MM.1S (cell line): ENCODE measurements at regions not wholly inside any gene's neighbourhood (a gene's known extent, or its start where the extent isn't known, plus 50 kb on each side); places are given as distances from the start of the nearest gene placed in this dataset.

Experiments
- EZH2 ChIP-seq: fragments of 300-600 bp; sonication (generic); optimal IDR thresholded peaks from 2 replicates; pipeline ENCODE3; 2017; ENCODE audit warnings: low read depth, mild to moderate bottlenecking, antibody characterized with exemption, low read length, mixed read lengths
- TF ChIP-seq, protein P1 (sequence below): fragments of 300-600 bp; sonication (generic); IDR thresholded peaks from 2 replicates; pipeline ENCODE4 v1.5.1; 2016; ENCODE audit warnings: antibody characterized with exemption, low read length, mixed read lengths

DNA sequence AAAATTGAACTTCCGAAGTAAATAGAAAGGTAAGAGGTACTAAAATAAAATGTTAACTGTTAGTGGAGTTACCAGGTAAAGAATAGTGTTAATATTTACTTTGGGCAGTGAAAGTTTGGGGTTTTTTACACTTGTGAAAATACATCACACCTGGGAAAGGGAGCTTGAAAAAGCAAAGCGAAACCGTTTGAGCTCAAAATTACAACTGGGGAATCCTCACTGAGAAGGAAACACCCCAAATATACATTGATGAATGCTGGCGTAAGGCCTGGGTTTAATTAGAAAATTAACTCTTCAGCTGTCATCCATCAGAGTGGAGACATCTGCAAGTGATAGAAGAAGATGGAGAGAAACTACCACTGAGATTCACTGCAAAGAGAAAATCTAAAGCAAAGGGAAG, 1153.0 kb downstream of the SLITRK5 start:
- TF ChIP-seq, protein P1, sequence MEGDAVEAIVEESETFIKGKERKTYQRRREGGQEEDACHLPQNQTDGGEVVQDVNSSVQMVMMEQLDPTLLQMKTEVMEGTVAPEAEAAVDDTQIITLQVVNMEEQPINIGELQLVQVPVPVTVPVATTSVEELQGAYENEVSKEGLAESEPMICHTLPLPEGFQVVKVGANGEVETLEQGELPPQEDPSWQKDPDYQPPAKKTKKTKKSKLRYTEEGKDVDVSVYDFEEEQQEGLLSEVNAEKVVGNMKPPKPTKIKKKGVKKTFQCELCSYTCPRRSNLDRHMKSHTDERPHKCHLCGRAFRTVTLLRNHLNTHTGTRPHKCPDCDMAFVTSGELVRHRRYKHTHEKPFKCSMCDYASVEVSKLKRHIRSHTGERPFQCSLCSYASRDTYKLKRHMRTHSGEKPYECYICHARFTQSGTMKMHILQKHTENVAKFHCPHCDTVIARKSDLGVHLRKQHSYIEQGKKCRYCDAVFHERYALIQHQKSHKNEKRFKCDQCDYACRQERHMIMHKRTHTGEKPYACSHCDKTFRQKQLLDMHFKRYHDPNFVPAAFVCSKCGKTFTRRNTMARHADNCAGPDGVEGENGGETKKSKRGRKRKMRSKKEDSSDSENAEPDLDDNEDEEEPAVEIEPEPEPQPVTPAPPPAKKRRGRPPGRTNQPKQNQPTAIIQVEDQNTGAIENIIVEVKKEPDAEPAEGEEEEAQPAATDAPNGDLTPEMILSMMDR = no peak
- TF ChIP-seq EZH2 = no peak
